MG63 (cell line): ENCODE measurements at regions not wholly inside any gene's neighbourhood (a gene's known extent, or its start where the extent isn't known, plus 50 kb on each side); places are given as distances from the start of the nearest gene placed in this dataset.

Source experiments
- DNase-seq: peaks from one replicate; pipeline ENCODE4 v3.0.0-alpha.2; 2020
- H3K27me3 ChIP-seq: fragments of 250-450 bp; sonication (Bioruptor Pico); 2 replicates; pipeline ENCODE4 v1.5.1; 2020; ENCODE audit warnings: mild to moderate bottlenecking, moderate library complexity
- H3K36me3 ChIP-seq: fragments of 250-450 bp; sonication (Bioruptor Pico); 2 replicates; pipeline ENCODE4 v1.5.1; 2020; ENCODE audit warnings: mild to moderate bottlenecking, moderate library complexity
- H3K4me3 ChIP-seq: fragments of 250-450 bp; sonication (Bioruptor Pico); 2 replicates; pipeline ENCODE4 v1.5.1; 2020; ENCODE audit warnings: mild to moderate bottlenecking, moderate library complexity
- H3K9me3 ChIP-seq: fragments of 250-450 bp; sonication (Bioruptor Pico); 2 replicates; pipeline ENCODE4 v1.5.1; 2020; ENCODE audit warnings: mild to moderate bottlenecking, moderate library complexity

DNA sequence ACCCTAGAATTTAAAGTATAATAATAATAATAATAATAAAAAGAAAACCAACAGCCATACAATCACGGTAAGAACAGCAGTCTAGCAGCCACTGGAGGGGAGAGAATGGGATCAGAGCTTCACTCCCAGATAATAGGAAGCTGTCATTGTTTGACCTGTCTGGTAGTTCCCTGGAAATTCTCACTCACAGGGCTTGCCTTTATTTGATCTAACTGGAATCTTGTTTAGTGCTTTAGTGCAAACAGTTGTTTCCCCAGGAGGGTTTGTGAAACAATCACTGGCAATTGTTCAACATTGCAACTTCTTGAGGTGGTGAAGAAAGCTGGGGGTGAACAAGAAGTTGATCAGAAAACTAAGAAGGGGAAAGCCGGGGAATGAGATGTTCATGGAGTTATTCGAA, 68.7 kb upstream of the PTCSC3 start:
- DNase-seq = no peak
- Histone ChIP-seq H3K27me3 (no peaks in the 10 kb centered on the region), H3K4me3 (no peak overlapping the region), H3K9me3 (no peaks in the 10 kb centered on the region), H3K36me3 (no peaks in the 10 kb centered on the region)

DNA sequence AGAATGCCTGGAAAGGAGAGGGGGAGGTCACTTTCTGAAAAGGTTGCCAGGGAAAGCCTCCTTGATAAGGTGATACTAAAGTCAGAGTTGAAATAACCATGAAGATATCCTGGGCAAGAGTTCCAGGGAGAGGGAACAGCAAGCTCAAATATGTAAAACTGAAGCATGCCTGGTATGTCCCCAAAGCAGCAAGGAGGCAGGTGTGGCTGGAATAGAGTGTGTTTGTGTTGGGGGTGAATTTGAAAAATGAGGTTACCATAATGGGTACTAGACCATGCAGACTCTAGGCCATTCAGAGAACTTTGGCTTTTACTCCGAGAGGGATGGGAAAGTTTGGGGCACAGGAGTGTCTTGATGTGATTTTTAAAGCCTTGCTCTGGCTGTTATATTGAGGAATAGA, 66.7 kb upstream of the PTCSC3 start:
- DNase-seq = no peak
- no peaks in the 10 kb centered on the region for H3K36me3 ChIP-seq
- no peaks in the 10 kb centered on the region for H3K9me3 ChIP-seq
- no peak overlapping the region for H3K4me3 ChIP-seq
- H3K27me3 ChIP-seq = no peaks in the 10 kb centered on the region

DNA sequence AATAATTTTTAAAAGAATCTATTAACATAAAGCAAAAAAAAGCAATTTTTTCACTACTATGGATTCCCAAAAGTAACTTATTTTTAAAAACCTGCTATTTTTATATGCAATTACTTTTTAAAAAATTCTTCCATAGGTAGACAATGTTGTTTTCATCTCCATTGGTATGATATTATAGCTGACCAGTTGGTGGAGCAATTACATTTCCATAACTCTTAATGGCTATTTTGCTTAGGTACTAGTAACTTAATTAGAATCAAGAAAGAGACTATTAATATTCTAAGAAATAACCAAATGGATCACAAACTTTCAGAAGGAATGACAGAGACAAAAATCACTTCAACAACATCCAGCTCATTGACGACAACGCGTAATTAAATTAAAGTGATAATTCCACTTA, 64.7 kb upstream of the PTCSC3 start:
- H3K9me3 ChIP-seq = no peaks in the 10 kb centered on the region
- H3K4me3 ChIP-seq = no peak overlapping the region
- DNase-seq = no peak
- H3K36me3 ChIP-seq = no peaks in the 10 kb centered on the region
- no peaks in the 10 kb centered on the region for H3K27me3 ChIP-seq

- no peaks in the 10 kb centered on the region for H3K9me3 ChIP-seq
- peak; percentile 79 for DNase-seq
Observed at GRCh38 chr14:36238666-36239363, 62.3 kb upstream of the PTCSC3 start.

DNA sequence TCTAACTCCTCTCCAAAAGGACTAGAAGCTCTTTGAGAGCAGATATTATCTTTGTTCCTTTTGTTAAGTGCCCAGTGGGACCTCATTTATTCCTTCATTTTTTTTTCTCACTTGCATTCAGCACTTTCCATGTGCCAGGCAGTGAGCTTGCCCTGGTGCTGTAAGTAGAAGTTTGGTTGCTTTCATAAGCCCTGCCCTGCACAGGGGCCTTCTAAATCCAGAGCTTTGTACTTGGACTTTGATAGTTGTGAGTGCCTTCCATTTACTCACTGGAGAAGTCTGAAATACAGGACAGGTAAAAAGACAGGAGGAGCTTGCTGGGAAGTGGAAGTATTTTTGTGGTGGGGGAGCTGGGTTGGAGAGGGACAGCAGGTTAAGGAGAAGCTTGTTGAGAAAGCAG, 56.7 kb upstream of the PTCSC3 start:
- no peaks in the 10 kb centered on the region for H3K27me3 ChIP-seq

More at GRCh38 chr14:36238666-36239363, 62.3 kb upstream of the PTCSC3 start:
- no peaks in the 10 kb centered on the region for H3K36me3 ChIP-seq
- no peaks in the 10 kb centered on the region for H3K27me3 ChIP-seq
- no peak overlapping the region for H3K4me3 ChIP-seq

GRCh38 chr14:36229262-36229661, 52.7 kb upstream of the PTCSC3 start:
- H3K9me3 ChIP-seq = no peaks in the 10 kb centered on the region
- H3K36me3 ChIP-seq = no peaks in the 10 kb centered on the region
- peak; percentile 4 for DNase-seq
- no peak overlapping the region for H3K4me3 ChIP-seq
- H3K27me3 ChIP-seq = no peaks in the 10 kb centered on the region

More for the DNA sequence above, 56.7 kb upstream of the PTCSC3 start:
- H3K9me3 ChIP-seq = no peaks in the 10 kb centered on the region
- DNase-seq = no peak
- no peaks in the 10 kb centered on the region for H3K36me3 ChIP-seq
- H3K4me3 ChIP-seq = no peak overlapping the region

DNA sequence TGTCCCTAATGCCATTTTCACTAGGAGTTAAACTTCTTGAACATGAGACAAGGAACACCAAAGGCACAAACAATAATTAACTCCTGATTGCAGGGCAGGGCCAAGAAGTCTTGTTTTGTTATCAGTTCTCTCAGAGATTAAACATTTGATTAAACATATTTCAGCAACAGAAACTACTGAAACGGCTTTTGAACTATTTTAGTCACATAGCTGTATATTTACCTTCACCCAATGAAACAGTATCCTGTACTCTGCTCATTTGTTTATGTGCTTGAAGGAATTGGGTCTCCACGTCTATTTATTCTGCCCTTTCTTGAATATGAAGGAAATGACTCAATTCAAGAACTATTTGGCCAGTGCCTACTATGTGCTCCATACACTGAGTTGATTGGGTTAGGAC, 51.3 kb upstream of the PTCSC3 start:
- H3K4me3 ChIP-seq = no peak overlapping the region
- no peaks in the 10 kb centered on the region for H3K9me3 ChIP-seq
- no peak for DNase-seq
- no peaks in the 10 kb centered on the region for H3K27me3 ChIP-seq
- H3K36me3 ChIP-seq = no peaks in the 10 kb centered on the region

GRCh38 chr14:36227344-36227743, 50.8 kb upstream of the PTCSC3 start:
- DNase-seq = no peak
- H3K27me3 ChIP-seq = no peaks in the 10 kb centered on the region
- H3K36me3 ChIP-seq = no peaks in the 10 kb centered on the region
- H3K9me3 ChIP-seq = no peaks in the 10 kb centered on the region
- H3K4me3 ChIP-seq = no peak overlapping the region
